ENCODE measurements at regions not wholly inside any gene's neighbourhood (a gene's known extent, or its start where the extent isn't known, plus 50 kb on each side); places are given as distances from the start of the nearest gene placed in this dataset.
"Not testable (repeated sequence)": the region's sequence is repeated elsewhere in the genome, so short reads cannot be mapped to it uniquely, and the experiment has no call there.

- not testable (repeated sequence) for DNase-seq (ENCODE audit: low spot score)
Observed at GRCh38 chr9:42656789-42657188, 473.3 kb downstream of the SPATA31A6 start.

- DNase-seq (ENCODE audit: low spot score) = not testable (repeated sequence)
Observed at GRCh38 chr9:42657496-42657895, 474.0 kb downstream of the SPATA31A6 start.

GRCh38 chr9:42697146-42697545 lies 513.7 kb downstream of the SPATA31A6 start:
- not testable (repeated sequence) for DNase-seq (ENCODE audit: low spot score)

GRCh38 chr9:42702890-42703289 lies 519.4 kb downstream of the SPATA31A6 start:
- not testable (repeated sequence) for DNase-seq (ENCODE audit: low spot score)

GRCh38 chr9:42724841-42725835 lies 541.7 kb downstream of the SPATA31A6 start:
- DNase-seq (ENCODE audit: low spot score) = not testable (repeated sequence)

- DNase-seq (ENCODE audit: low spot score) = peak; percentile 66
Observed at GRCh38 chr9:42743030-42743814, 559.8 kb downstream of the SPATA31A6 start.

GRCh38 chr9:42757251-42757650 lies 573.8 kb downstream of the SPATA31A6 start:
- not testable (repeated sequence) for DNase-seq (ENCODE audit: low spot score)

- DNase-seq (ENCODE audit: low spot score) = not testable (repeated sequence)
Observed at GRCh38 chr9:42759320-42759719, 575.9 kb downstream of the SPATA31A6 start.

- not testable (repeated sequence) for DNase-seq (ENCODE audit: low spot score)
Observed at GRCh38 chr9:42782201-42782600, 598.7 kb downstream of the SPATA31A6 start.

GRCh38 chr9:42792725-42793124 lies 609.3 kb downstream of the SPATA31A6 start:
- not testable (repeated sequence) for DNase-seq (ENCODE audit: low spot score)

- DNase-seq (ENCODE audit: low spot score) = not testable (repeated sequence)
Observed at GRCh38 chr9:42798571-42798970, 615.1 kb downstream of the SPATA31A6 start.

GRCh38 chr9:42802716-42803115 lies 619.3 kb downstream of the SPATA31A6 start:
- DNase-seq (ENCODE audit: low spot score) = not testable (repeated sequence)

- DNase-seq (ENCODE audit: low spot score) = not testable (repeated sequence)
Observed at GRCh38 chr9:42806674-42807073, 623.2 kb downstream of the SPATA31A6 start.

GRCh38 chr9:42821468-42821867 lies 638.0 kb downstream of the SPATA31A6 start:
- not testable (repeated sequence) for DNase-seq (ENCODE audit: low spot score)

- not testable (repeated sequence) for DNase-seq (ENCODE audit: low spot score)
Observed at GRCh38 chr9:42848156-42848555, 664.7 kb downstream of the SPATA31A6 start.

GRCh38 chr9:42850896-42851693 lies 667.6 kb downstream of the SPATA31A6 start:
- not testable (repeated sequence) for DNase-seq (ENCODE audit: low spot score)

- DNase-seq (ENCODE audit: low spot score) = not testable (repeated sequence)
Observed at GRCh38 chr9:42851701-42852100, 668.2 kb downstream of the SPATA31A6 start.

- DNase-seq (ENCODE audit: low spot score) = peak; percentile 7
Observed at GRCh38 chr9:42852133-42852930, 668.9 kb downstream of the SPATA31A6 start.

- not testable (repeated sequence) for DNase-seq (ENCODE audit: low spot score)
Observed at GRCh38 chr9:42860133-42860532, 676.7 kb downstream of the SPATA31A6 start.

- not testable (repeated sequence) for DNase-seq (ENCODE audit: low spot score)
Observed at GRCh38 chr9:42862465-42862864, 679.0 kb downstream of the SPATA31A6 start.

Data from pons (tissue), 1 donor.